ENCODE measurements at regions not wholly inside any gene's neighbourhood (a gene's known extent, or its start where the extent isn't known, plus 50 kb on each side); places are given as distances from the start of the nearest gene placed in this dataset.

DNA sequence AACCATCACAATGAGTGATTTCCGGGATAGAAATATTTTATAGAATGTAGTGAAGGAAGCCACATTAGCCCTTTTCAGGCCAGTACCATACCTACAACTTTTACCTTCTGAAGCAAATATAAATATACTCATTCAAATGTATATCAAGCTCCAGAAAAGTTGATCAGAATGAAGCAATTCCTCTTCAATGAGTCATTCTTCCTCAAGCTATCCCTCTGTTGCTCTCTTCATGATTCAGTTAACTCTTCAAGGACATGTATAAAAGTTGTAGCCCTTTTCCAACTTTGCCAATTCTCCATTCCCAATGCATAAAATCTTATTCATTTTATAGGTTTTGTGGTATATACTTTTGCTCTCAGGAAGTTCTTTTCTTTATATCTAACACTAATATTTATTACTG lies 242.1 kb upstream of the RGPD4 start:
- no peaks in the 10 kb centered on the region for H3F3A ChIP-seq (ENCODE audit: insufficient read depth, low read length, poor library complexity, severe bottlenecking)
- H3K79me2 ChIP-seq (replicated peaks; ENCODE audit: insufficient read depth, low read length): no peaks in the 10 kb centered on the region
- no peak overlapping the region for H3K9ac ChIP-seq (ENCODE audit: low read length)
- no peaks in the 10 kb centered on the region for H3K9me3 ChIP-seq (ENCODE audit: low read length)
- TF ChIP-seq MXI1 (conservative IDR thresholded peaks at IDR 0.05; ENCODE audit: poor library complexity, severe bottlenecking) (no peak), POLR2AphosphoS5 (IDR thresholded peaks at IDR 0.05) (no peak), EP300 (conservative IDR thresholded peaks at IDR 0.05; ENCODE audit: poor library complexity, severe bottlenecking) (no peak), RAD21 (conservative IDR thresholded peaks at IDR 0.05) (no peak), EZH2 (IDR thresholded peaks at IDR 0.05; ENCODE audit: borderline replicate concordance, insufficient read depth, low read length, poor library complexity, severe bottlenecking) (no peak), SMC3 (conservative IDR thresholded peaks at IDR 0.05; ENCODE audit: poor library complexity) (no peak), TAF1 (IDR thresholded peaks at IDR 0.05; ENCODE audit: low read depth) (no peak)
- TF ChIP-seq, protein P1, sequence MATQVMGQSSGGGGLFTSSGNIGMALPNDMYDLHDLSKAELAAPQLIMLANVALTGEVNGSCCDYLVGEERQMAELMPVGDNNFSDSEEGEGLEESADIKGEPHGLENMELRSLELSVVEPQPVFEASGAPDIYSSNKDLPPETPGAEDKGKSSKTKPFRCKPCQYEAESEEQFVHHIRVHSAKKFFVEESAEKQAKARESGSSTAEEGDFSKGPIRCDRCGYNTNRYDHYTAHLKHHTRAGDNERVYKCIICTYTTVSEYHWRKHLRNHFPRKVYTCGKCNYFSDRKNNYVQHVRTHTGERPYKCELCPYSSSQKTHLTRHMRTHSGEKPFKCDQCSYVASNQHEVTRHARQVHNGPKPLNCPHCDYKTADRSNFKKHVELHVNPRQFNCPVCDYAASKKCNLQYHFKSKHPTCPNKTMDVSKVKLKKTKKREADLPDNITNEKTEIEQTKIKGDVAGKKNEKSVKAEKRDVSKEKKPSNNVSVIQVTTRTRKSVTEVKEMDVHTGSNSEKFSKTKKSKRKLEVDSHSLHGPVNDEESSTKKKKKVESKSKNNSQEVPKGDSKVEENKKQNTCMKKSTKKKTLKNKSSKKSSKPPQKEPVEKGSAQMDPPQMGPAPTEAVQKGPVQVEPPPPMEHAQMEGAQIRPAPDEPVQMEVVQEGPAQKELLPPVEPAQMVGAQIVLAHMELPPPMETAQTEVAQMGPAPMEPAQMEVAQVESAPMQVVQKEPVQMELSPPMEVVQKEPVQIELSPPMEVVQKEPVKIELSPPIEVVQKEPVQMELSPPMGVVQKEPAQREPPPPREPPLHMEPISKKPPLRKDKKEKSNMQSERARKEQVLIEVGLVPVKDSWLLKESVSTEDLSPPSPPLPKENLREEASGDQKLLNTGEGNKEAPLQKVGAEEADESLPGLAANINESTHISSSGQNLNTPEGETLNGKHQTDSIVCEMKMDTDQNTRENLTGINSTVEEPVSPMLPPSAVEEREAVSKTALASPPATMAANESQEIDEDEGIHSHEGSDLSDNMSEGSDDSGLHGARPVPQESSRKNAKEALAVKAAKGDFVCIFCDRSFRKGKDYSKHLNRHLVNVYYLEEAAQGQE (IDR thresholded peaks at IDR 0.05; ENCODE audit: borderline replicate concordance): no peak
- TF ChIP-seq, protein P2, sequence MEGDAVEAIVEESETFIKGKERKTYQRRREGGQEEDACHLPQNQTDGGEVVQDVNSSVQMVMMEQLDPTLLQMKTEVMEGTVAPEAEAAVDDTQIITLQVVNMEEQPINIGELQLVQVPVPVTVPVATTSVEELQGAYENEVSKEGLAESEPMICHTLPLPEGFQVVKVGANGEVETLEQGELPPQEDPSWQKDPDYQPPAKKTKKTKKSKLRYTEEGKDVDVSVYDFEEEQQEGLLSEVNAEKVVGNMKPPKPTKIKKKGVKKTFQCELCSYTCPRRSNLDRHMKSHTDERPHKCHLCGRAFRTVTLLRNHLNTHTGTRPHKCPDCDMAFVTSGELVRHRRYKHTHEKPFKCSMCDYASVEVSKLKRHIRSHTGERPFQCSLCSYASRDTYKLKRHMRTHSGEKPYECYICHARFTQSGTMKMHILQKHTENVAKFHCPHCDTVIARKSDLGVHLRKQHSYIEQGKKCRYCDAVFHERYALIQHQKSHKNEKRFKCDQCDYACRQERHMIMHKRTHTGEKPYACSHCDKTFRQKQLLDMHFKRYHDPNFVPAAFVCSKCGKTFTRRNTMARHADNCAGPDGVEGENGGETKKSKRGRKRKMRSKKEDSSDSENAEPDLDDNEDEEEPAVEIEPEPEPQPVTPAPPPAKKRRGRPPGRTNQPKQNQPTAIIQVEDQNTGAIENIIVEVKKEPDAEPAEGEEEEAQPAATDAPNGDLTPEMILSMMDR (IDR thresholded peaks at IDR 0.05; ENCODE audit: poor library complexity, severe bottlenecking): no peak
- no peak overlapping the region for H3K4me2 ChIP-seq (ENCODE audit: low read length)
- H3K36me3 ChIP-seq (ENCODE audit: insufficient read depth, low read length): no peaks in the 10 kb centered on the region
- no peak overlapping the region for H3K27ac ChIP-seq (ENCODE audit: low read length)
- H4K20me1 ChIP-seq (ENCODE audit: insufficient read depth): no peaks in the 10 kb centered on the region
- no peaks in the 10 kb centered on the region for H3K9me2 ChIP-seq (ENCODE audit: insufficient read depth, low read length)
- H2AFZ ChIP-seq (ENCODE audit: low read depth, low read length): no peak overlapping the region
- H3K27me3 ChIP-seq (ENCODE audit: insufficient read depth, low read depth, low read length): no peaks in the 10 kb centered on the region
- no peak overlapping the region for H3K4me3 ChIP-seq (ENCODE audit: low read length)

DNA sequence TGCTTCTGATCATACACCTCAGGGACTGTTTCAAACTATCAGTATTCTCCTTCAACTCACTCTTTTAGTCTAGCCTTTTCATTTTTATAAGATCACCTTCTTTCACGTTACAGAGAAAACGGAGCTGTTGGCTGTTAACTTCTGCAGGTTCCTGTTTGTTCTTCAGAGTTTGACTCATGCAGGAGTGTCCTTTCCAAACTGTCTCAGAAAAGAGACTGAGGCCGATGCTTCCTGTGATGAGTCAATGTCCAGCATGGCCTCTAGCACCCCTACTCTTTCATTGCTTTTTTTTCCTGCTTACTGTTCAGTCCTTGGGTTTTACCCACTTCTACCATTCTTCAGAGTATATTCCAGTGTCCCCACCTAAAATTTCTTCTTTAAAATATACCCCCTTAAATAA lies 240.8 kb upstream of the RGPD4 start:
- TF ChIP-seq SMC3 (conservative IDR thresholded peaks at IDR 0.05; ENCODE audit: poor library complexity): no peak
- TF ChIP-seq, protein P2 (IDR thresholded peaks at IDR 0.05; ENCODE audit: poor library complexity, severe bottlenecking): no peak
- TF ChIP-seq RAD21 (conservative IDR thresholded peaks at IDR 0.05): no peak
- no peak for TF ChIP-seq EZH2 (IDR thresholded peaks at IDR 0.05; ENCODE audit: borderline replicate concordance, insufficient read depth, low read length, poor library complexity, severe bottlenecking)
- TF ChIP-seq, protein P1 (IDR thresholded peaks at IDR 0.05; ENCODE audit: borderline replicate concordance): no peak
- no peak overlapping the region for H3K27ac ChIP-seq (ENCODE audit: low read length)
- H3K9me3 ChIP-seq (ENCODE audit: low read length): no peaks in the 10 kb centered on the region
- no peak overlapping the region for H3K4me2 ChIP-seq (ENCODE audit: low read length)
- H3K36me3 ChIP-seq (ENCODE audit: insufficient read depth, low read length): no peaks in the 10 kb centered on the region
- no peak overlapping the region for H3K9ac ChIP-seq (ENCODE audit: low read length)
- H3K9me2 ChIP-seq (ENCODE audit: insufficient read depth, low read length): no peaks in the 10 kb centered on the region
- H4K20me1 ChIP-seq (ENCODE audit: insufficient read depth): no peaks in the 10 kb centered on the region
- no peak overlapping the region for H3K4me3 ChIP-seq (ENCODE audit: low read length)
- H3K27me3 ChIP-seq (ENCODE audit: insufficient read depth, low read depth, low read length): no peaks in the 10 kb centered on the region
- H3K79me2 ChIP-seq (replicated peaks; ENCODE audit: insufficient read depth, low read length): no peaks in the 10 kb centered on the region
- no peak overlapping the region for H2AFZ ChIP-seq (ENCODE audit: low read depth, low read length)
- H3F3A ChIP-seq (ENCODE audit: insufficient read depth, low read length, poor library complexity, severe bottlenecking): no peaks in the 10 kb centered on the region
